Endodermal cell (in vitro differentiated cells): ENCODE measurements at regions not wholly inside any gene's neighbourhood (a gene's known extent, or its start where the extent isn't known, plus 50 kb on each side); places are given as distances from the start of the nearest gene placed in this dataset.

ENCODE experiments used
- DNase-seq: peaks from one replicate; pipeline ENCODE4 v3.0.0-alpha.2; 2017
- H3K27ac ChIP-seq: 2 replicates; pipeline ENCODE4 v1.5.1; 2013; ENCODE audit warnings: mild to moderate bottlenecking, low read depth, low read length, moderate library complexity
- H3K27me3 ChIP-seq: 2 replicates; pipeline ENCODE4 v1.6.1; 2013; ENCODE audit warnings: mild to moderate bottlenecking, low read length, moderate library complexity; ENCODE audit not compliant: insufficient read depth, control insufficient read depth, poor library complexity, severe bottlenecking
- H3K36me3 ChIP-seq: 2 replicates; pipeline ENCODE4 v1.7.0; 2013; ENCODE audit warnings: mild to moderate bottlenecking, low read length, moderate library complexity; ENCODE audit not compliant: control insufficient read depth, insufficient read depth
- H3K4me1 ChIP-seq: one replicate; pipeline ENCODE4 v1.7.0; 2013; ENCODE audit warnings: low read length; ENCODE audit not compliant: control insufficient read depth, insufficient read depth
- H3K4me3 ChIP-seq: 2 replicates; pipeline ENCODE4 v1.5.1; 2013; ENCODE audit warnings: mild to moderate bottlenecking, low read length, moderate library complexity
- H3K9ac ChIP-seq: 2 replicates; pipeline ENCODE4 v1.6.1; 2013; ENCODE audit warnings: mild to moderate bottlenecking, low read length, moderate library complexity; ENCODE audit not compliant: poor library complexity, severe bottlenecking; ENCODE audit errors: extremely low read depth
- H3K9me3 ChIP-seq: 2 replicates; pipeline ENCODE4 v1.6.1; 2013; ENCODE audit warnings: mild to moderate bottlenecking, low read length, moderate library complexity; ENCODE audit not compliant: control insufficient read depth
- H3K27ac Mint-ChIP-seq: 2 replicates; pipeline ENCODE4 v1.8.0; 2020; ENCODE audit warnings: mixed read lengths
- H3K27me3 Mint-ChIP-seq: 2 replicates; pipeline ENCODE4 v1.8.0; 2021; ENCODE audit warnings: mild to moderate bottlenecking, mixed read lengths; ENCODE audit not compliant: insufficient read depth
- H3K36me3 Mint-ChIP-seq: 2 replicates; pipeline ENCODE4 v1.8.0; 2020; ENCODE audit warnings: low read depth, mixed read lengths
- H3K4me1 Mint-ChIP-seq: 2 replicates; pipeline ENCODE4 v1.8.0; 2020; ENCODE audit warnings: mixed read lengths
- H3K4me3 Mint-ChIP-seq: 2 replicates; pipeline ENCODE4 v1.8.0; 2020; ENCODE audit warnings: mild to moderate bottlenecking, moderate library complexity, mixed read lengths
- H3K9me3 Mint-ChIP-seq: 2 replicates; pipeline ENCODE4 v1.8.0; 2020; ENCODE audit warnings: mild to moderate bottlenecking, mixed read lengths
- WGBS, 2 experiments: methylation state at CpG; one replicate each; pipeline versions ENCODE4 v1.1.5 to v1.1.7; 2013; ENCODE audit warnings: missing lambda C conversion rate in 2 of 2, mixed read lengths in 1 of 2; ENCODE audit not compliant: insufficient coverage in 1 of 2, insufficient read length in 1 of 2; 5-methylcytosine and 5-hydroxymethylcytosine counted together
- TF ChIP-seq, protein P1 (sequence below): fragments of 200-600 bp; sonication (generic); conservative IDR thresholded peaks from 2 replicates; pipeline ENCODE4 v1.5.0; 2021; ENCODE audit warnings: antibody characterized with exemption, mild to moderate bottlenecking

DNA sequence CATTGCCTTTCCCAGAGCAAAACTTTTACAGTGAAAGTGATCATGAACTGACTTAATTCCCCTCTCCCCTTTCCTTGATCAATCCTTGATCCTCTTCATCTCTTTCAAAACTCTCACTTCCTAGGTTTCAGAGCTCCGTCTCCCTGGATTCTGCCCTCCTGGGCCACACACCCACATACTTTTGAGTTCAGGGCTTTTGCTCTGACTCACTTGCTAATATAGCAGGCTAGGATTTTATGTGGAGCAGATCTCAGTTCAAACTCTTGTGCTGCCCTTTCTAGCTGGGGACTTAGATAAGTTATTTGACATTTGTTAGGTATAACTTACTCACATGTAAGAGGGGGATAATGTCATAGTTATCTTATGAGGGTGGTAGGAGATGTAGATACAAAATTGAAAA, 109.1 kb upstream of the MLIP start:
- no peak for DNase-seq
- Mint-ChIP-seq H3K4me3 (no peak overlapping the region), H3K9me3 (no peaks in the 10 kb centered on the region), H3K4me1 (peaks cover 4% of the 10 kb centered on the region), H3K36me3 (no peaks in the 10 kb centered on the region), H3K27me3 (no peaks in the 10 kb centered on the region), H3K27ac (no peak overlapping the region)
- Histone ChIP-seq H3K9me3 (no peaks in the 10 kb centered on the region), H3K4me1 (peaks cover 2% of the 10 kb centered on the region), H3K9ac (no peak overlapping the region), H3K36me3 (no peaks in the 10 kb centered on the region), H3K4me3 (no peak overlapping the region), H3K27me3 (no peaks in the 10 kb centered on the region), H3K27ac (no peak overlapping the region)
- 97% methylated on average over 1 of the region's 1 CpG; no CpG with 5 or more reads in 1 of the 2 experiments for WGBS, 2 experiments
- TF ChIP-seq, protein P1, sequence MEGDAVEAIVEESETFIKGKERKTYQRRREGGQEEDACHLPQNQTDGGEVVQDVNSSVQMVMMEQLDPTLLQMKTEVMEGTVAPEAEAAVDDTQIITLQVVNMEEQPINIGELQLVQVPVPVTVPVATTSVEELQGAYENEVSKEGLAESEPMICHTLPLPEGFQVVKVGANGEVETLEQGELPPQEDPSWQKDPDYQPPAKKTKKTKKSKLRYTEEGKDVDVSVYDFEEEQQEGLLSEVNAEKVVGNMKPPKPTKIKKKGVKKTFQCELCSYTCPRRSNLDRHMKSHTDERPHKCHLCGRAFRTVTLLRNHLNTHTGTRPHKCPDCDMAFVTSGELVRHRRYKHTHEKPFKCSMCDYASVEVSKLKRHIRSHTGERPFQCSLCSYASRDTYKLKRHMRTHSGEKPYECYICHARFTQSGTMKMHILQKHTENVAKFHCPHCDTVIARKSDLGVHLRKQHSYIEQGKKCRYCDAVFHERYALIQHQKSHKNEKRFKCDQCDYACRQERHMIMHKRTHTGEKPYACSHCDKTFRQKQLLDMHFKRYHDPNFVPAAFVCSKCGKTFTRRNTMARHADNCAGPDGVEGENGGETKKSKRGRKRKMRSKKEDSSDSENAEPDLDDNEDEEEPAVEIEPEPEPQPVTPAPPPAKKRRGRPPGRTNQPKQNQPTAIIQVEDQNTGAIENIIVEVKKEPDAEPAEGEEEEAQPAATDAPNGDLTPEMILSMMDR = no peak

DNA sequence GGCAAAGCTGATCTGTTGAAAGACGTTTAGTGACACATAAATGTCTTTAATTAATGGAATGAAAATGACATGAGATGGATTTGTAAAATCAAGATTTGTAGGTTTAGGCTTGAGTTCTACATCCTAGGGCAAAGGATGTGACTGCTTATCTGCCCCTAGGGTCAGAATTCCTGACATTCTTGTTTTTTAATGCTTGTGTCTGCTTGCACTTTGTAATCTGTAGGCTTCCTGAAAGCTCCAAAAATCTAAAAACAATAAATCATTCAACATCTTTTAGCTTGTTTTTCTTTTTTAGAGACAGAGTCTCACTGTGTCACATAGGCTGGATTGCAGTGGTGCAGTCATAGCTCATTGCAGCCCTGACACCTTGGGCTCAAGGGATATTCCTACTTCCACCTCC, 107.9 kb upstream of the MLIP start:
- Mint-ChIP-seq H3K27me3 (no peaks in the 10 kb centered on the region), H3K27ac (no peak overlapping the region), H3K4me3 (no peak overlapping the region), H3K4me1 (peaks cover 4% of the 10 kb centered on the region), H3K36me3 (no peaks in the 10 kb centered on the region), H3K9me3 (no peaks in the 10 kb centered on the region)
- peaks cover 2% of the 10 kb centered on the region for H3K4me1 ChIP-seq
- no peak overlapping the region for H3K4me3 ChIP-seq
- DNase-seq = no peak
- H3K27ac ChIP-seq = no peak overlapping the region
- no peaks in the 10 kb centered on the region for H3K27me3 ChIP-seq
- H3K36me3 ChIP-seq = no peaks in the 10 kb centered on the region
- TF ChIP-seq, protein P1 = no peak
- 87% methylated on average over 1 of the region's 1 CpG; no CpG with 5 or more reads in 1 of the 2 experiments for WGBS, 2 experiments
- H3K9ac ChIP-seq = no peak overlapping the region
- no peaks in the 10 kb centered on the region for H3K9me3 ChIP-seq

DNA sequence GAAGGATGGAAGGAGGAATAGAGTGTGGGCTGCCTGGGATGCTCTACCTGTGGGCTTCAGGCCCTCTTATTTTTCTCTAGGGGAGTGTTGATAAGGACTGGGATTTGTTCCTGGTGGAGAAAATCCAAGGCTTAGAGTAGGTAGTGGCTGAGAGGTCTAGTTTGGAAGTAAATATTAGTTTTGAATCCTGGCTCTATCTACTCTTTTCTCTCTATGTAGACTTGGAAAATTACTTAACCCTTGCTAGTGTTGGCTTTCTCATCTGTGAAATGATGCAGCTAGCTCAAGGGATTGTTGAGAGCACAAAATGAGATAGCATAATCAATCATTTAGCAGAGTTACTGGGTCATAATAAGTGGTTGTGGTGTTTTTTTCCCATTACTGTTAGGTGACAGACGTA, 102.7 kb upstream of the MLIP start:
- WGBS, 2 experiments = 92 to 100% methylated on average over 1 of the region's 1 CpG

More for the DNA sequence above, 102.7 kb upstream of the MLIP start:
- H3K9ac ChIP-seq = no peak overlapping the region
- Mint-ChIP-seq H3K4me3 (no peak overlapping the region), H3K36me3 (no peaks in the 10 kb centered on the region), H3K4me1 (no peaks in the 10 kb centered on the region), H3K27me3 (no peaks in the 10 kb centered on the region), H3K27ac (no peak overlapping the region), H3K9me3 (no peaks in the 10 kb centered on the region)
- H3K27ac ChIP-seq = peak overlapping the region; percentile 71
- no peaks in the 10 kb centered on the region for H3K36me3 ChIP-seq
- H3K9me3 ChIP-seq = no peaks in the 10 kb centered on the region
- TF ChIP-seq, protein P1 = no peak
- H3K4me3 ChIP-seq = no peak overlapping the region
- no peak for DNase-seq
- no peaks in the 10 kb centered on the region for H3K27me3 ChIP-seq
- H3K4me1 ChIP-seq = no peaks in the 10 kb centered on the region
